SU-DHL-6 (cell line): ENCODE measurements at regions not wholly inside any gene's neighbourhood (a gene's known extent, or its start where the extent isn't known, plus 50 kb on each side); places are given as distances from the start of the nearest gene placed in this dataset.

Source experiments
- H2AFZ ChIP-seq: fragments of 200-600 bp; sonication (generic); 2 replicates; pipeline ENCODE4 v1.6.1; 2014; ENCODE audit warnings: low read depth, mild to moderate bottlenecking, moderate library complexity, mixed read lengths, antibody characterized with exemption, low read length; ENCODE audit not compliant: severe bottlenecking
- H3F3A ChIP-seq: fragments of 200-600 bp; shearing (Covaris generic); 2 replicates; pipeline ENCODE4 v1.6.0; 2016; ENCODE audit warnings: antibody characterized with exemption, mild to moderate bottlenecking; ENCODE audit not compliant: insufficient read depth
- H3K27ac ChIP-seq: fragments of 200-600 bp; sonication (generic); 2 replicates; pipeline ENCODE4 v1.5.1; 2016; ENCODE audit warnings: low read depth, mild to moderate bottlenecking, low read length, moderate library complexity, mixed read lengths
- H3K27me3 ChIP-seq: fragments of 200-600 bp; sonication (generic), shearing (Covaris generic); 2 replicates; pipeline ENCODE4 v1.6.0; 2014; ENCODE audit warnings: mild to moderate bottlenecking, low read length
- H3K36me3 ChIP-seq: fragments of 200-600 bp; sonication (generic); 2 replicates; pipeline ENCODE4 v1.6.1; 2014; ENCODE audit warnings: mild to moderate bottlenecking, low read length, mixed read lengths
- H3K4me2 ChIP-seq: fragments of 300-600, 200-600 bp; shearing (Covaris generic), sonication (generic); 2 replicates; pipeline ENCODE4 v1.6.0; 2014; ENCODE audit warnings: low read length, low read depth, mild to moderate bottlenecking; ENCODE audit not compliant: poor library complexity, severe bottlenecking
- H3K4me3 ChIP-seq: fragments of 200-600 bp; sonication (generic); 2 replicates; pipeline ENCODE4 v1.5.1; 2014; ENCODE audit warnings: antibody characterized with exemption, low read length, mild to moderate bottlenecking, mixed read lengths; ENCODE audit not compliant: insufficient read depth, poor library complexity, severe bottlenecking
- H3K79me2 ChIP-seq: fragments of 200-600 bp; sonication (generic); 2 replicates; pipeline ENCODE4 v1.6.1; 2014; ENCODE audit warnings: mild to moderate bottlenecking, low read length, moderate library complexity; ENCODE audit not compliant: insufficient read depth
- H3K9ac ChIP-seq: fragments of 200-600 bp; sonication (generic); 2 replicates; pipeline ENCODE4 v1.7.0; 2014; ENCODE audit warnings: mild to moderate bottlenecking, low read length
- H3K9me2 ChIP-seq: fragments of 200-600 bp; sonication (generic); replicated peaks from 2 replicates; pipeline ENCODE4 v1.6.1; 2014; ENCODE audit warnings: low read length; ENCODE audit not compliant: insufficient read depth
- H3K9me3 ChIP-seq: fragments of 200-600 bp; sonication (generic); 2 replicates; pipeline ENCODE4 v1.6.1; 2014; ENCODE audit warnings: low read length, mixed read lengths; ENCODE audit not compliant: insufficient read depth
- H4K20me1 ChIP-seq: fragments of 200-600 bp; sonication (generic); 2 replicates; pipeline ENCODE4 v1.6.1; 2014; ENCODE audit warnings: low read depth, mild to moderate bottlenecking, antibody characterized with exemption, low read length, moderate library complexity, mixed read lengths
- EZH2phosphoT487 ChIP-seq: fragments of 200-600 bp; sonication (generic), shearing (Covaris generic); conservative IDR thresholded peaks from 2 replicates; pipeline ENCODE4 v1.6.1; 2018; ENCODE audit warnings: mild to moderate bottlenecking, antibody characterized with exemption, low read length, moderate library complexity, mixed read lengths
- TF ChIP-seq, protein P1 (sequence below): fragments of 200-600 bp; sonication (generic); IDR thresholded peaks from one replicate; pipeline ENCODE4 v1.5.1; 2017; ENCODE audit warnings: antibody characterized with exemption, mild to moderate bottlenecking, low read length, moderate library complexity; ENCODE audit not compliant: insufficient read depth, poor library complexity, severe bottlenecking

DNA sequence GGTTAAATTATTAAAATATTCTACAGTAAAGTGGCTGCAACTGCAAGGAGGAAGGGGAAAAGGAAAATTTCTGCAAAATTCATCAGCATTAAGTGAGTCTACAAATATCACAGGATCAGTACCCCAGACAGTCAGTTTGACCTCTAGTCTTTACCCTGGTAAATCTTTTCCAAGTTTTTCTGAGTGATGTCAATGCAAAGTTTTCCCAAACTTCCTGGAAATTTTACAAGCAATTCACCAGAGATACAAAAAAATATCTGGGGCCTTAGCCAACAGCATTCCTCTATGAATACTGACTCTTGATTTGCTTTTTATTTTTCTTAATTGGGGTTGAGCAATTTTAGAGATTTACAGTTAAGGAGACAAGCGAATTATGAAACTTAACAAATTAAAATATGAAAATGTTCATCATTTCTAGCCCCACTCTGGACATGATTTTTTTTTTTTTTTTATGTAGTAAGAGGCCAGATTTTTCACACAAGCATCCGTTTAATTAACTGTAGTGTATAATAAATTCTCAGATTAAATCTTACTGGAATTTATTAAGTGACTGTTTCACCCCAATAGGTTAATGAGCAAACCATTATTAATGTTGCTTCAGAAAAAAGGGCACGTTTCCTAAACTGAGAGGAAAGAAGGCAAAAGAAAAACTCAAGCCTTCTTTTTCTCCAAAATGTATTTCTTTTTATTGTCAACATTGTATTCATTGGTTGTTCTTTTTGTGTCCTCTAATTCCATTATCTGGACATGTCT lies 539.5 kb upstream of the FZD8 start:
- Histone ChIP-seq H3K4me2 (no peak overlapping the region), H3K9me3 (no peaks in the 10 kb centered on the region), H3K9me2 (no peaks in the 10 kb centered on the region), H3K27ac (no peak overlapping the region), H3F3A (no peaks in the 10 kb centered on the region), H3K36me3 (no peaks in the 10 kb centered on the region), H4K20me1 (no peaks in the 10 kb centered on the region), H2AFZ (no peak overlapping the region), H3K79me2 (no peaks in the 10 kb centered on the region), H3K9ac (no peak overlapping the region), H3K27me3 (no peaks in the 10 kb centered on the region), H3K4me3 (no peak overlapping the region)
- no peak for TF ChIP-seq EZH2phosphoT487
- TF ChIP-seq, protein P1, sequence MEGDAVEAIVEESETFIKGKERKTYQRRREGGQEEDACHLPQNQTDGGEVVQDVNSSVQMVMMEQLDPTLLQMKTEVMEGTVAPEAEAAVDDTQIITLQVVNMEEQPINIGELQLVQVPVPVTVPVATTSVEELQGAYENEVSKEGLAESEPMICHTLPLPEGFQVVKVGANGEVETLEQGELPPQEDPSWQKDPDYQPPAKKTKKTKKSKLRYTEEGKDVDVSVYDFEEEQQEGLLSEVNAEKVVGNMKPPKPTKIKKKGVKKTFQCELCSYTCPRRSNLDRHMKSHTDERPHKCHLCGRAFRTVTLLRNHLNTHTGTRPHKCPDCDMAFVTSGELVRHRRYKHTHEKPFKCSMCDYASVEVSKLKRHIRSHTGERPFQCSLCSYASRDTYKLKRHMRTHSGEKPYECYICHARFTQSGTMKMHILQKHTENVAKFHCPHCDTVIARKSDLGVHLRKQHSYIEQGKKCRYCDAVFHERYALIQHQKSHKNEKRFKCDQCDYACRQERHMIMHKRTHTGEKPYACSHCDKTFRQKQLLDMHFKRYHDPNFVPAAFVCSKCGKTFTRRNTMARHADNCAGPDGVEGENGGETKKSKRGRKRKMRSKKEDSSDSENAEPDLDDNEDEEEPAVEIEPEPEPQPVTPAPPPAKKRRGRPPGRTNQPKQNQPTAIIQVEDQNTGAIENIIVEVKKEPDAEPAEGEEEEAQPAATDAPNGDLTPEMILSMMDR, result no peak

- Histone ChIP-seq H3K4me2 (no peak overlapping the region), H4K20me1 (no peaks in the 10 kb centered on the region), H3K27ac (no peak overlapping the region), H3K9ac (no peak overlapping the region), H3K79me2 (no peaks in the 10 kb centered on the region), H2AFZ (no peak overlapping the region), H3K4me3 (no peak overlapping the region), H3F3A (no peaks in the 10 kb centered on the region), H3K9me3 (no peaks in the 10 kb centered on the region), H3K9me2 (no peaks in the 10 kb centered on the region), H3K27me3 (no peaks in the 10 kb centered on the region), H3K36me3 (no peaks in the 10 kb centered on the region)
- TF ChIP-seq, protein P1, result no peak
- TF ChIP-seq EZH2phosphoT487, result no peak
Measured at GRCh38 chr10:36178616-36179015, 536.5 kb upstream of the FZD8 start.

GRCh38 chr10:36177071-36177470 lies 535.0 kb upstream of the FZD8 start:
- H3K79me2 ChIP-seq, result no peaks in the 10 kb centered on the region
- no peaks in the 10 kb centered on the region for H3K27me3 ChIP-seq
- H3F3A ChIP-seq, result no peaks in the 10 kb centered on the region
- no peaks in the 10 kb centered on the region for H3K9me2 ChIP-seq
- no peak for TF ChIP-seq EZH2phosphoT487
- TF ChIP-seq, protein P1, result no peak
- no peak overlapping the region for H3K4me2 ChIP-seq
- no peaks in the 10 kb centered on the region for H3K9me3 ChIP-seq
- H3K27ac ChIP-seq, result no peak overlapping the region
- H3K9ac ChIP-seq, result no peak overlapping the region
- H2AFZ ChIP-seq, result no peak overlapping the region
- no peaks in the 10 kb centered on the region for H3K36me3 ChIP-seq
- H3K4me3 ChIP-seq, result no peak overlapping the region
- H4K20me1 ChIP-seq, result no peaks in the 10 kb centered on the region
